CD14-positive monocyte (primary cell): ENCODE measurements at regions not wholly inside any gene's neighbourhood (a gene's known extent, or its start where the extent isn't known, plus 50 kb on each side); places are given as distances from the start of the nearest gene placed in this dataset.

Source experiments
- DNase-seq, 3 donors: peaks; one replicate each; pipeline ENCODE4 v3.0.0-alpha.2; 2011 to 2022
- H2AFZ ChIP-seq: 2 replicates; pipeline ENCODE4 v1.6.0; 2012; ENCODE audit warnings: mild to moderate bottlenecking, low read depth, low read length, inconsistent platforms; ENCODE audit not compliant: insufficient read depth, poor library complexity, severe bottlenecking
- H3K27ac ChIP-seq, 2 donors: 1 replicate in 1 of 2; 2 replicates in 1 of 2; pipeline ENCODE4 v1.5.1; 2012 to 2013; ENCODE audit warnings: low read length in 2 of 2, control low read depth in 1 of 2, inconsistent platforms in 1 of 2, low read depth in 1 of 2, mild to moderate bottlenecking in 1 of 2
- H3K27me3 ChIP-seq, 2 donors: one replicate each; pipeline versions ENCODE4 v1.6.0 to v1.6.1; 2011 to 2013; ENCODE audit warnings: low read length in 2 of 2; ENCODE audit not compliant: control insufficient read depth in 2 of 2, insufficient read depth in 2 of 2
- H3K36me3 ChIP-seq, 2 donors: replicated peaks in 1 of 2; 1 replicate in 1 of 2; 2 replicates in 1 of 2; pipeline versions ENCODE4 v1.5.1 to v1.6.1; 2012 to 2013; ENCODE audit warnings: low read length in 2 of 2, control low read depth in 1 of 2, inconsistent platforms in 1 of 2, mild to moderate bottlenecking in 1 of 2; ENCODE audit not compliant: insufficient read depth in 2 of 2, control insufficient read depth in 1 of 2
- H3K4me1 ChIP-seq, 2 donors: 1 replicate in 1 of 2; 2 replicates in 1 of 2; pipeline versions ENCODE4 v1.5.1 to v1.6.1; 2012 to 2013; ENCODE audit warnings: low read length in 2 of 2, control low read depth in 1 of 2, inconsistent platforms in 1 of 2, mild to moderate bottlenecking in 1 of 2, moderate library complexity in 1 of 2; ENCODE audit not compliant: insufficient read depth in 2 of 2, control insufficient read depth in 1 of 2
- H3K4me2 ChIP-seq: replicated peaks from 2 replicates; pipeline ENCODE3; 2012; ENCODE audit warnings: low read length, moderate library complexity, mild to moderate bottlenecking; ENCODE audit not compliant: poor library complexity, severe bottlenecking; ENCODE audit errors: extremely low read depth
- H3K4me3 ChIP-seq, 3 experiments: fragments of 200-600 bp in 1 of 3; sonication (generic) in 1 of 3; replicated peaks in 1 of 3; 1 replicate in 2 of 3; 2 replicates in 1 of 3; pipeline ENCODE4 v1.5.1; 2011 to 2013; ENCODE audit warnings: low read length in 3 of 3, mild to moderate bottlenecking in 3 of 3, control low read depth in 2 of 3, low read depth in 2 of 3, inconsistent platforms in 1 of 3, moderate library complexity in 1 of 3
- H3K79me2 ChIP-seq: 2 replicates; pipeline ENCODE4 v1.6.0; 2012; ENCODE audit warnings: mild to moderate bottlenecking, control low read depth, inconsistent platforms, low read length, moderate library complexity; ENCODE audit not compliant: insufficient read depth
- H3K9ac ChIP-seq: 2 replicates; pipeline ENCODE4 v1.6.0; 2017; ENCODE audit warnings: low read length, mild to moderate bottlenecking; ENCODE audit not compliant: insufficient read depth, poor library complexity, severe bottlenecking
- H3K9me3 ChIP-seq, 2 donors: replicated peaks in 1 of 2; 1 replicate in 1 of 2; 2 replicates in 1 of 2; pipeline versions ENCODE4 v1.5.1 to v1.6.1; 2012 to 2013; ENCODE audit warnings: low read length in 2 of 2, control low read depth in 1 of 2; ENCODE audit not compliant: control insufficient read depth in 1 of 2, insufficient read depth in 1 of 2
- H4K20me1 ChIP-seq: 2 replicates; pipeline ENCODE4 v1.6.0; 2012; ENCODE audit warnings: mild to moderate bottlenecking, low read length, control low read depth, moderate library complexity; ENCODE audit not compliant: insufficient read depth
- H3K27ac Mint-ChIP-seq, 7 donors: one replicate each; pipeline ENCODE4 v1.8.0; 2020; ENCODE audit warnings: mild to moderate bottlenecking in 7 of 7, mixed read lengths in 7 of 7, moderate library complexity in 6 of 7, inconsistent platforms in 2 of 7
- H3K27me3 Mint-ChIP-seq, 3 donors: one replicate each; pipeline ENCODE4 v1.8.0; 2021 to 2022; ENCODE audit warnings: low read depth in 3 of 3, mild to moderate bottlenecking in 3 of 3, mixed read lengths in 3 of 3, moderate library complexity in 3 of 3, inconsistent platforms in 1 of 3
- H3K36me3 Mint-ChIP-seq, 2 donors: one replicate each; pipeline ENCODE4 v1.8.0; 2020; ENCODE audit warnings: mixed read lengths in 2 of 2, inconsistent platforms in 1 of 2, mild to moderate bottlenecking in 1 of 2
- H3K4me1 Mint-ChIP-seq: one replicate; pipeline ENCODE4 v1.8.0; 2020; ENCODE audit warnings: mild to moderate bottlenecking, mixed read lengths
- H3K4me3 Mint-ChIP-seq, 2 donors: one replicate each; pipeline ENCODE4 v1.8.0; 2020; ENCODE audit warnings: mild to moderate bottlenecking in 2 of 2, mixed read lengths in 2 of 2, moderate library complexity in 1 of 2
- H3K9me3 Mint-ChIP-seq, 7 donors: one replicate each; pipeline ENCODE4 v1.8.0; 2020 to 2022; ENCODE audit warnings: mixed read lengths in 7 of 7, mild to moderate bottlenecking in 6 of 7, moderate library complexity in 6 of 7, inconsistent platforms in 2 of 7
- CTCF ChIP-seq: fragments of 200-600 bp; IDR thresholded peaks from one replicate; pipeline ENCODE4 v1.8.0; 2022; ENCODE audit warnings: antibody characterized with exemption, mild to moderate bottlenecking
- WGBS: methylation state at CpG from one replicate; pipeline ENCODE4 v1.1.5; 2013; ENCODE audit warnings: missing lambda C conversion rate; ENCODE audit not compliant: insufficient coverage; 5-methylcytosine and 5-hydroxymethylcytosine counted together
- intact Hi-C, 2 donors: fragments of 100-400 bp; cut with micrococcal nuclease; formaldehyde crosslinking; loops; one replicate each; pipeline versions ENCODE4 v1.15.0 to v1.15.1; 2023

DNA sequence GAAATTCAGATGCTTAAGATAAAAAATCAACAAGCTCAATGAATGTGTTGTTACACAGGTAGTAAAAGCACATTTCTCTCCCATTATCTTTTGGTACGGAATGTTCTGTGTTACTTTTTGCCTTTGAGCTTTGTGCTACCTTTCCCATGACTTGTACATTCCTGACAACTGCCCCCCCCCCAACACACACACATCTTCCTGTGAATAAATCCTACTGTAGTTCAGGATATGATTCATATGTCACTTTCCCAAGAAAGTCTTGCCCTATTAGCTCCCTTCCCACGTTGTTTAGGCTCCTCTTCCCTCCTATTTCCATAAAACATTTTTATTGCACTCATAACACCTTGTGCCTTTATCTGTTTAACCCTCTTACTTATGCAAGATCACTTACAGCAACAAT, 442.6 kb upstream of the LRATD1 start:
- no peak overlapping the region for H3K27ac Mint-ChIP-seq
- no peak for TF ChIP-seq CTCF
- no peaks in the 10 kb centered on the region for H3K36me3 Mint-ChIP-seq
- Histone ChIP-seq H3K9me3 (peaks cover 3 to 11% of the 10 kb centered on the region in 2 donors), H3K4me3 (no peak overlapping the region), H3K27me3 (no peaks in the 10 kb centered on the region), H3K27ac (no peak overlapping the region), H3K9ac (no peak overlapping the region), H3K4me1 (no peaks in the 10 kb centered on the region), H3K79me2 (no peaks in the 10 kb centered on the region), H3K36me3 (no peaks in the 10 kb centered on the region), H3K4me2 (no peak overlapping the region), H4K20me1 (no peaks in the 10 kb centered on the region), H2AFZ (no peak overlapping the region)
- peaks cover 0 to 12% (median 3%) of the 10 kb centered on the region in 7 donors for H3K9me3 Mint-ChIP-seq
- intact Hi-C loops: no loop called here
- no peak for DNase-seq
- no peaks in the 10 kb centered on the region for H3K27me3 Mint-ChIP-seq
- H3K4me3 Mint-ChIP-seq: no peak overlapping the region
- no peaks in the 10 kb centered on the region for H3K4me1 Mint-ChIP-seq
- WGBS: 27% methylated on average over 1 of the region's 2 CpGs

DNA sequence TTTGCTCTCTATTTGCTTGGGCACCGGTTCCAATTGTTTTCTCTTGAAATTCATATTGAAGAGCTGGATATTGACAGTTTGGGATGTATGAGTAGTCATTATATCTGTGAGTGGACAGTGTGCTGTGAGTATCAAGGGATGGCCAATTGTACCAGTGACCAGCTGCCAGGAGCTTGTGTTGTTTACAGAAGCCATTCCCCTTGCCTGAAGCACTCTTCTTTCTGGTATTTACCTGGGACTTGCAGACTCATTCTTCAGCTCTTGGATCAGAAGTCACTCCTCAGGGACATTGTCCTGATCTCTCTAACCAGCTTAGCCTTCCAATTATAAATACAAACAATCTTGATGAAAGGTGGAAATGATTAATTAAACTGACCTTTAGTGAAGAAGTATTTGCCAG, 438.3 kb upstream of the LRATD1 start:
- 100% methylated on average over 1 of the region's 1 CpG for WGBS
- Histone ChIP-seq H3K4me3 (no peak overlapping the region), H3K79me2 (no peaks in the 10 kb centered on the region), H3K9ac (no peak overlapping the region), H3K4me1 (no peaks in the 10 kb centered on the region), H4K20me1 (no peaks in the 10 kb centered on the region), H2AFZ (no peak overlapping the region), H3K9me3 (peaks cover 3 to 15% of the 10 kb centered on the region in 2 donors), H3K27ac (no peak overlapping the region), H3K27me3 (no peaks in the 10 kb centered on the region), H3K4me2 (no peak overlapping the region), H3K36me3 (no peaks in the 10 kb centered on the region)
- H3K36me3 Mint-ChIP-seq: no peaks in the 10 kb centered on the region
- intact Hi-C loops: no loop called here
- no peak overlapping the region for H3K27ac Mint-ChIP-seq
- H3K4me3 Mint-ChIP-seq: no peak overlapping the region
- no peaks in the 10 kb centered on the region for H3K27me3 Mint-ChIP-seq
- DNase-seq: no peak
- H3K9me3 Mint-ChIP-seq: peaks cover 0 to 15% (median 4%) of the 10 kb centered on the region in 7 donors
- TF ChIP-seq CTCF: no peak
- no peaks in the 10 kb centered on the region for H3K4me1 Mint-ChIP-seq
